ENCODE measurements at regions not wholly inside any gene's neighbourhood (a gene's known extent, or its start where the extent isn't known, plus 50 kb on each side); places are given as distances from the start of the nearest gene placed in this dataset.

DNA sequence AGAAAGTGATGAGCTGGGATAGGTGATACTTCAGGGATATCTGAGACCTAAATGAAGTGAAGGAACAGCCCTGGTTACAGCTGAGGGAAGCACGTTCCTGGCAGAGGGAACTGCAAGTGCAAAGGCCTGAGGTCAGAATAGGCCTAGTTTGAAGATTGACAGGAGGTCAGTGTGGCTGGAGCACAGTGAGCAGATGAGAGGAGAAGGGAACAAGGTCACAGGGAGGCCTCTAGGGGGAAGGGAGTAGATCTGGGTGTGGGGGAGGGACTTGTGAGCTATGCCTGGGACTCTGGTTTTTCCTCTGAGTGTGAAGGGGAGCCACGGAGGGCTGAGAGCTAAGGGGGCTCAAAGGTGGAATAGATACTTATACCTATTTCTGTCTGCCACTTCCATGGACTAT is 736.4 kb downstream of the MATN1 start:
- TF ChIP-seq ARNTL (CRISPR knock-in tag; IDR thresholded peaks at IDR 0.05; ENCODE audit: borderline replicate concordance, low read depth): no peak
- ATAC-seq: no peak

DNA sequence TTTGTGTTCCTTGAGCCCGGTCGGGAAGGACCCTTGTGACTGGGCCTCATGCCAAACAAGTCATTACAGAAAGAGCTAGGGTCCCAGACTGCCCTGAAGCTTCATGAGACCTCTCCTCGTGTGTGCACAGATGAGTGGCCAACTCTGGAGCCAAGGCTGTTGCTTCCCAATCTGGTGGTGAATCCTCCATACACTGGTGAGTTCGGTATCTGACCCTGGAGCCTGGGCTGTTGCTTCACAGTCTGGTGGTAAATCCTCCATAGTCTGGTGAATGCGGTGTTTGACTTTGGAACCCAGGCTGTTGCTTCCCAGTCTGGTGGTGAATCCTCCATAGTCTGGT is 737.8 kb downstream of the MATN1 start:
- ATAC-seq: no peak
- TF ChIP-seq, protein P1, sequence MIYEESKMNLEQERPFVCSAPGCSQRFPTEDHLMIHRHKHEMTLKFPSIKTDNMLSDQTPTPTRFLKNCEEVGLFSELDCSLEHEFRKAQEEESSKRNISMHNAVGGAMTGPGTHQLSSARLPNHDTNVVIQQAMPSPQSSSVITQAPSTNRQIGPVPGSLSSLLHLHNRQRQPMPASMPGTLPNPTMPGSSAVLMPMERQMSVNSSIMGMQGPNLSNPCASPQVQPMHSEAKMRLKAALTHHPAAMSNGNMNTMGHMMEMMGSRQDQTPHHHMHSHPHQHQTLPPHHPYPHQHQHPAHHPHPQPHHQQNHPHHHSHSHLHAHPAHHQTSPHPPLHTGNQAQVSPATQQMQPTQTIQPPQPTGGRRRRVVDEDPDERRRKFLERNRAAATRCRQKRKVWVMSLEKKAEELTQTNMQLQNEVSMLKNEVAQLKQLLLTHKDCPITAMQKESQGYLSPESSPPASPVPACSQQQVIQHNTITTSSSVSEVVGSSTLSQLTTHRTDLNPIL (CRISPR knock-in tag; IDR thresholded peaks at IDR 0.05; ENCODE audit: low read depth): no peak
- TF ChIP-seq ISL1 (CRISPR knock-in tag; IDR thresholded peaks at IDR 0.05) (no peak), PPARA (CRISPR knock-in tag; IDR thresholded peaks at IDR 0.05; ENCODE audit: borderline replicate concordance) (no peak), SNAI2 (CRISPR knock-in tag; IDR thresholded peaks at IDR 0.05) (no peak), CSRNP3 (CRISPR knock-in tag; IDR thresholded peaks at IDR 0.05) (no peak), ZFP30 (CRISPR knock-in tag; IDR thresholded peaks at IDR 0.05) (no peak), ZNF8 (CRISPR knock-in tag; IDR thresholded peaks at IDR 0.05) (no peak), ZNF565 (CRISPR knock-in tag; conservative IDR thresholded peaks at IDR 0.05; ENCODE audit: low read depth) (no peak), TCF4 (CRISPR knock-in tag; IDR thresholded peaks at IDR 0.05; ENCODE audit: borderline replicate concordance) (no peak), RARB (CRISPR knock-in tag; IDR thresholded peaks at IDR 0.05) (no peak), OSR1 (CRISPR knock-in tag; IDR thresholded peaks at IDR 0.05) (no peak)
- TF ChIP-seq, protein P2, sequence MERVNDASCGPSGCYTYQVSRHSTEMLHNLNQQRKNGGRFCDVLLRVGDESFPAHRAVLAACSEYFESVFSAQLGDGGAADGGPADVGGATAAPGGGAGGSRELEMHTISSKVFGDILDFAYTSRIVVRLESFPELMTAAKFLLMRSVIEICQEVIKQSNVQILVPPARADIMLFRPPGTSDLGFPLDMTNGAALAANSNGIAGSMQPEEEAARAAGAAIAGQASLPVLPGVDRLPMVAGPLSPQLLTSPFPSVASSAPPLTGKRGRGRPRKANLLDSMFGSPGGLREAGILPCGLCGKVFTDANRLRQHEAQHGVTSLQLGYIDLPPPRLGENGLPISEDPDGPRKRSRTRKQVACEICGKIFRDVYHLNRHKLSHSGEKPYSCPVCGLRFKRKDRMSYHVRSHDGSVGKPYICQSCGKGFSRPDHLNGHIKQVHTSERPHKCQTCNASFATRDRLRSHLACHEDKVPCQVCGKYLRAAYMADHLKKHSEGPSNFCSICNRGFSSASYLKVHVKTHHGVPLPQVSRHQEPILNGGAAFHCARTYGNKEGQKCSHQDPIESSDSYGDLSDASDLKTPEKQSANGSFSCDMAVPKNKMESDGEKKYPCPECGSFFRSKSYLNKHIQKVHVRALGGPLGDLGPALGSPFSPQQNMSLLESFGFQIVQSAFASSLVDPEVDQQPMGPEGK (CRISPR knock-in tag; IDR thresholded peaks at IDR 0.05; ENCODE audit: borderline replicate concordance): no peak
- TF ChIP-seq, protein P3, sequence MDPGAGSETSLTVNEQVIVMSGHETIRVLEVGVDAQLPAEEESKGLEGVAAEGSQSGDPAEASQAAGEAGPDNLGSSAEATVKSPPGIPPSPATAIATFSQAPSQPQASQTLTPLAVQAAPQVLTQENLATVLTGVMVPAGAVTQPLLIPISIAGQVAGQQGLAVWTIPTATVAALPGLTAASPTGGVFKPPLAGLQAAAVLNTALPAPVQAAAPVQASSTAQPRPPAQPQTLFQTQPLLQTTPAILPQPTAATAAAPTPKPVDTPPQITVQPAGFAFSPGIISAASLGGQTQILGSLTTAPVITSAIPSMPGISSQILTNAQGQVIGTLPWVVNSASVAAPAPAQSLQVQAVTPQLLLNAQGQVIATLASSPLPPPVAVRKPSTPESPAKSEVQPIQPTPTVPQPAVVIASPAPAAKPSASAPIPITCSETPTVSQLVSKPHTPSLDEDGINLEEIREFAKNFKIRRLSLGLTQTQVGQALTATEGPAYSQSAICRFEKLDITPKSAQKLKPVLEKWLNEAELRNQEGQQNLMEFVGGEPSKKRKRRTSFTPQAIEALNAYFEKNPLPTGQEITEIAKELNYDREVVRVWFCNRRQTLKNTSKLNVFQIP (CRISPR knock-in tag; IDR thresholded peaks at IDR 0.05; ENCODE audit: borderline replicate concordance, low read depth): no peak

DNA sequence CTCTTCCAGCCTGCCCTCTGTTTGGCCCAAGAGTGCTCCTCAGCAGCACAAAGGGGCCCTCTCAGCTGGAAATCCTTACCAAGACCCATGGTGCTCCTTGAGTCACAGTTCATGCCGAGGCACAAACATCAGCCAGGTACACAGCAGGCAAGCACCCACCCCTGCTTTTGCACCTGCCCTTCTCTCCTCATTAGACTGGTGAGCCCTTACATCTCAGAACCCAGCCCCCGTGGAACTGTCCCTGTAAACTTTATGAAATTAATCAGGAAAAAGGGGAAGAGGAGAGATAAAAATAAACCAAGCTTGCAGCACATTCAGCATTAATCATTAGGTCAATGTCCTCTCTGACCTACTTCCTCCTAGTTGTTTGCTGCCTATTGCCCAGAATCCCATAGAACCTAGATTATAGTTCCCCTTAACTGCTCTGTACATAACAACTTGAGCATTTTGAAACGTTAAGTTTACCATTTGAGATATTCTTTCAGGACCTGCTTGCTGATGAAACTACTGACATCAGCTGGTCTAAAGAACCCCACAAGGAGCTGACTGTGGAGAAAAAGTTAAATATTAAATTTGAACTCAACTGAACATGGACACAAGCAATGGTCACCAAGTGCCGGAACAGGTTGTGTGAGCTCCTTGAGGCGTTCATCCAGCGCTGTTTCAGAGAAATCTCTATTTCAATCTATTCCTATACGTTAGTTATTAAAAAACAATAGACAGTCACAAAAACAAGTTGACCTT is 738.4 kb downstream of the MATN1 start:
- no peak for ATAC-seq
- no peak for TF ChIP-seq CSDC2 (CRISPR knock-in tag; IDR thresholded peaks at IDR 0.05)
- TF ChIP-seq TCF4 (CRISPR knock-in tag; IDR thresholded peaks at IDR 0.05; ENCODE audit: borderline replicate concordance): no peak
- no peak for TF ChIP-seq ZNF565 (CRISPR knock-in tag; conservative IDR thresholded peaks at IDR 0.05; ENCODE audit: low read depth)
- TF ChIP-seq ZFP3 (CRISPR knock-in tag; IDR thresholded peaks at IDR 0.05): no peak
- no peak for TF ChIP-seq TSHZ2 (CRISPR knock-in tag; IDR thresholded peaks at IDR 0.05)
- TF ChIP-seq SNAI2 (CRISPR knock-in tag; IDR thresholded peaks at IDR 0.05): no peak

GRCh38 chr1:29984166-29984861 is 739.1 kb downstream of the MATN1 start:
- ATAC-seq: no peak
- no peak for TF ChIP-seq TCF4 (CRISPR knock-in tag; IDR thresholded peaks at IDR 0.05; ENCODE audit: borderline replicate concordance)
- no peak for TF ChIP-seq OSR1 (CRISPR knock-in tag; IDR thresholded peaks at IDR 0.05)
- TF ChIP-seq, protein P1 (CRISPR knock-in tag; IDR thresholded peaks at IDR 0.05; ENCODE audit: low read depth): no peak
- TF ChIP-seq, protein P2 (CRISPR knock-in tag; IDR thresholded peaks at IDR 0.05; ENCODE audit: borderline replicate concordance): no peak
- TF ChIP-seq PPARA (CRISPR knock-in tag; IDR thresholded peaks at IDR 0.05; ENCODE audit: borderline replicate concordance): no peak
- TF ChIP-seq ARNTL (CRISPR knock-in tag; IDR thresholded peaks at IDR 0.05; ENCODE audit: borderline replicate concordance, low read depth): no peak
- TF ChIP-seq TOX (CRISPR knock-in tag; IDR thresholded peaks at IDR 0.05; ENCODE audit: borderline replicate concordance): no peak
- no peak for TF ChIP-seq CSRNP3 (CRISPR knock-in tag; IDR thresholded peaks at IDR 0.05)
- TF ChIP-seq ESRRG (CRISPR knock-in tag; IDR thresholded peaks at IDR 0.05): no peak
